ENCODE measurements at regions not wholly inside any gene's neighbourhood (a gene's known extent, or its start where the extent isn't known, plus 50 kb on each side); places are given as distances from the start of the nearest gene placed in this dataset.
"Not testable (repeated sequence)": the region's sequence is repeated elsewhere in the genome, so short reads cannot be mapped to it uniquely, and the experiment has no call there.

- not testable (repeated sequence) for TF ChIP-seq EZH2 (IDR thresholded peaks at IDR 0.05; ENCODE audit: insufficient read depth, poor library complexity, severe bottlenecking); EZH2phosphoT487 (IDR thresholded peaks at IDR 0.05; ENCODE audit: insufficient read depth, low read depth)
These were observed 301.8 kb downstream of the BCL2L11 start for GRCh38 chr2:111422562-111422961.

All from GM23248 (cell line).